ENCODE measurements at regions not wholly inside any gene's neighbourhood (a gene's known extent, or its start where the extent isn't known, plus 50 kb on each side); places are given as distances from the start of the nearest gene placed in this dataset.

- Histone ChIP-seq H3K4me2 (ENCODE audit: control insufficient read depth, insufficient read depth) (no peak overlapping the region), H3K79me2 (ENCODE audit: control insufficient read depth, insufficient read depth, low read length) (no peaks in the 10 kb centered on the region), H4K20me1 (ENCODE audit: control insufficient read depth, insufficient read depth) (no peaks in the 10 kb centered on the region), H3K4me1 (ENCODE audit: control insufficient read depth, insufficient read depth, low read length) (no peaks in the 10 kb centered on the region; the same call in 1 of the 2 replicates), H3K27me3 (replicated peaks in 1 of 2; ENCODE audit: control insufficient read depth in 2 of 2, insufficient read depth in 2 of 2, low read length in 1 of 2) (peaks cover 0 to 6% of the 10 kb centered on the region in 2 experiments), H3K4me3 (no peak overlapping the region), H3K9me3 (replicated peaks; ENCODE audit: control insufficient read depth, insufficient read depth, low read length) (no peaks in the 10 kb centered on the region), H3K9ac (ENCODE audit: control insufficient read depth, insufficient read depth, low read length) (no peak overlapping the region), H2AFZ (ENCODE audit: control insufficient read depth, low read depth, low read length) (no peak overlapping the region), H3K27ac (ENCODE audit: control insufficient read depth, insufficient read depth) (no peak overlapping the region), H3K36me3 (ENCODE audit: control insufficient read depth in 2 of 2, insufficient read depth in 2 of 2, low read length in 1 of 2) (no peaks in the 10 kb centered on the region)
- in situ Hi-C loops (cut with MboI) = no loop called here
- no peak for DNase-seq (ENCODE audit: low read depth, low spot score)
- CTCF ChIA-PET = interaction anchor here (0.7 kb wide), 1 partner anchor 10 kb away, joined by 3 read pairs; no protein-coding TSS in a partner anchor
- intact Hi-C loops (cut with micrococcal nuclease; ENCODE audit: unreplicated experiment) = no loop called here
- 18% methylated on average over 13 of the region's 13 CpGs for WGBS (ENCODE audit: insufficient coverage, insufficient replicate concordance, low lambda C conversion rate, missing lambda C conversion rate)
- no peak for TF ChIP-seq ZBTB4 (CRISPR knock-in tag; IDR thresholded peaks at IDR 0.05)
- TF ChIP-seq EED (IDR thresholded peaks at IDR 0.05; ENCODE audit: low read depth) = no peak
- no peak for TF ChIP-seq SMAD5 (IDR thresholded peaks at IDR 0.05; ENCODE audit: low read depth)
- no peak for TF ChIP-seq CREM (IDR thresholded peaks at IDR 0.05; ENCODE audit: low read depth)
- no peak for TF ChIP-seq NR2C2 (IDR thresholded peaks at IDR 0.05; ENCODE audit: borderline replicate concordance, control insufficient read depth, insufficient read length, low read depth)
- no peak for TF ChIP-seq SIN3A (IDR thresholded peaks at IDR 0.05; ENCODE audit: low read depth, low read length)
- TF ChIP-seq NFYB (IDR thresholded peaks at IDR 0.05; ENCODE audit: insufficient read depth, low read depth, low read length) = no peak
- no peak for TF ChIP-seq RB1 (IDR thresholded peaks at IDR 0.05; ENCODE audit: borderline replicate concordance)
- no peak for TF ChIP-seq ZSCAN29 (IDR thresholded peaks at IDR 0.05)
- TF ChIP-seq MTA3 (IDR thresholded peaks at IDR 0.05; ENCODE audit: borderline replicate concordance, low read length) = no peak
- no peak for TF ChIP-seq ATF7 (IDR thresholded peaks at IDR 0.05; ENCODE audit: low read depth)
- TF ChIP-seq RELA (IDR thresholded peaks at IDR 0.05; ENCODE audit: borderline replicate concordance, partially characterized antibody) = no peak
- TF ChIP-seq GABPA (IDR thresholded peaks at IDR 0.05; ENCODE audit: low read depth) = no peak
- TF ChIP-seq SMAD1 (IDR thresholded peaks at IDR 0.05; ENCODE audit: low read depth, partially characterized antibody) = no peak
- TF ChIP-seq GATAD2B (conservative IDR thresholded peaks at IDR 0.05; ENCODE audit: low read depth) = no peak
- RAD21 ChIA-PET (ENCODE audit: unreplicated experiment) = no interaction called here
- no peak for FAIRE-seq
- POLR2A ChIA-PET = no interaction called here
- no TSS peak for BruUV-seq (replicated peaks)
- SMC1A ChIA-PET (ENCODE audit: uncharacterized antibody, unreplicated experiment) = no interaction called here
- no peak for ATAC-seq
These were observed 292.9 kb downstream of the NSG2 start for GRCh38 chr5:174338185-174339010.

Measured in GM12878 (cell line).